HCT116 (cell line): ENCODE measurements at regions not wholly inside any gene's neighbourhood (a gene's known extent, or its start where the extent isn't known, plus 50 kb on each side); places are given as distances from the start of the nearest gene placed in this dataset.

Source experiments
- EZH2 ChIP-seq: fragments of 200-600 bp; sonication (generic); IDR thresholded peaks from 2 replicates; pipeline ENCODE4 v1.6.1; 2017; ENCODE audit warnings: antibody characterized with exemption, mixed run types
- POLR2AphosphoS5 ChIP-seq: IDR thresholded peaks from 2 replicates; pipeline ENCODE4 v1.6.1; 2011; ENCODE audit warnings: mild to moderate bottlenecking, low read depth, low read length, moderate library complexity
- ZNF274 ChIP-seq: fragments of 200-500 bp; sonication (Bioruptor generic); IDR thresholded peaks from 2 replicates; pipeline ENCODE4 v1.6.1; 2014; ENCODE audit warnings: mild to moderate bottlenecking, low read depth, low read length, inconsistent platforms
- TF ChIP-seq, protein P1 (sequence below), 3 experiments: fragments of 200-600 bp in 1 of 3; sonication (generic) in 1 of 3; IDR thresholded peaks in 2 of 3; conservative IDR thresholded peaks in 1 of 3; 2 replicates each; pipeline ENCODE4 v1.5.1; 2012 to 2017; ENCODE audit warnings: low read depth in 2 of 3, low read length in 2 of 3, antibody characterized with exemption in 1 of 3, borderline replicate concordance in 1 of 3, control low read depth in 1 of 3, mild to moderate bottlenecking in 1 of 3, mixed read lengths in 1 of 3, mixed run types in 1 of 3, moderate library complexity in 1 of 3; ENCODE audit not compliant: insufficient read depth in 1 of 3

GRCh38 chr17:33501185-33501584 lies 208.1 kb upstream of the ASIC2 start:
- no peak for TF ChIP-seq EZH2
- TF ChIP-seq ZNF274, result no peak
- TF ChIP-seq, protein P1, sequence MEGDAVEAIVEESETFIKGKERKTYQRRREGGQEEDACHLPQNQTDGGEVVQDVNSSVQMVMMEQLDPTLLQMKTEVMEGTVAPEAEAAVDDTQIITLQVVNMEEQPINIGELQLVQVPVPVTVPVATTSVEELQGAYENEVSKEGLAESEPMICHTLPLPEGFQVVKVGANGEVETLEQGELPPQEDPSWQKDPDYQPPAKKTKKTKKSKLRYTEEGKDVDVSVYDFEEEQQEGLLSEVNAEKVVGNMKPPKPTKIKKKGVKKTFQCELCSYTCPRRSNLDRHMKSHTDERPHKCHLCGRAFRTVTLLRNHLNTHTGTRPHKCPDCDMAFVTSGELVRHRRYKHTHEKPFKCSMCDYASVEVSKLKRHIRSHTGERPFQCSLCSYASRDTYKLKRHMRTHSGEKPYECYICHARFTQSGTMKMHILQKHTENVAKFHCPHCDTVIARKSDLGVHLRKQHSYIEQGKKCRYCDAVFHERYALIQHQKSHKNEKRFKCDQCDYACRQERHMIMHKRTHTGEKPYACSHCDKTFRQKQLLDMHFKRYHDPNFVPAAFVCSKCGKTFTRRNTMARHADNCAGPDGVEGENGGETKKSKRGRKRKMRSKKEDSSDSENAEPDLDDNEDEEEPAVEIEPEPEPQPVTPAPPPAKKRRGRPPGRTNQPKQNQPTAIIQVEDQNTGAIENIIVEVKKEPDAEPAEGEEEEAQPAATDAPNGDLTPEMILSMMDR (IDR thresholded peaks at IDR 0.05 in 2 of 3, conservative IDR thresholded peaks at IDR 0.05 in 1 of 3; ENCODE audit: borderline replicate concordance in 1 of 3, insufficient read depth in 1 of 3, low read depth in 2 of 3, low read length in 2 of 3), result no peak
- TF ChIP-seq POLR2AphosphoS5, result no peak
